HEK293 (cell line): ENCODE measurements at regions not wholly inside any gene's neighbourhood (a gene's known extent, or its start where the extent isn't known, plus 50 kb on each side); places are given as distances from the start of the nearest gene placed in this dataset.
"Not testable (repeated sequence)": the region's sequence is repeated elsewhere in the genome, so short reads cannot be mapped to it uniquely, and the experiment has no call there.

Experiments
- REPIN1 ChIP-seq: fragments of 450-650 bp; formaldehyde crosslinking; IDR thresholded peaks from 2 replicates; pipeline ENCODE4 v1.5.1; 2017; ENCODE audit warnings: missing biosample characterization, missing genetic modification characterization, low read depth
- TCF7L2 ChIP-seq: IDR thresholded peaks from 2 replicates; pipeline ENCODE4 v1.6.1; 2011; ENCODE audit warnings: low read depth, mild to moderate bottlenecking, inconsistent platforms, low read length, moderate library complexity, borderline replicate concordance
- ZNF140 ChIP-seq: fragments of 450-650 bp; formaldehyde crosslinking; IDR thresholded peaks from 2 replicates; pipeline ENCODE4 v1.5.1; 2016; ENCODE audit warnings: missing biosample characterization, missing genetic modification characterization
- ZNF223 ChIP-seq: fragments of 450-650 bp; formaldehyde crosslinking; IDR thresholded peaks from 2 replicates; pipeline ENCODE4 v1.5.1; 2016; ENCODE audit warnings: missing biosample characterization, missing genetic modification characterization
- ZNF350 ChIP-seq: fragments of 450-650 bp; formaldehyde crosslinking; IDR thresholded peaks from 2 replicates; pipeline ENCODE4 v1.5.0; 2017; ENCODE audit warnings: missing biosample characterization, mild to moderate bottlenecking, missing genetic modification characterization
- ZNF549 ChIP-seq: fragments of 450-650 bp; IDR thresholded peaks from 2 replicates; pipeline ENCODE4 v1.5.1; 2018; ENCODE audit warnings: missing biosample characterization, missing genetic modification characterization, mild to moderate bottlenecking, inconsistent platforms, moderate library complexity
- ZNF701 ChIP-seq: fragments of 450-650 bp; formaldehyde crosslinking; IDR thresholded peaks from 2 replicates; pipeline ENCODE4 v1.5.1; 2016; ENCODE audit warnings: missing biosample characterization, missing genetic modification characterization
- TF ChIP-seq, protein P1 (sequence below): fragments of 450-650 bp; formaldehyde crosslinking; IDR thresholded peaks from 2 replicates; pipeline ENCODE4 v1.5.1; 2016; ENCODE audit warnings: missing biosample characterization, missing genetic modification characterization, low read depth
- TF ChIP-seq, protein P2 (sequence below): fragments of 450-650 bp; formaldehyde crosslinking; IDR thresholded peaks from 2 replicates; pipeline ENCODE4 v1.5.1; 2016; ENCODE audit warnings: missing biosample characterization, missing genetic modification characterization
- TF ChIP-seq, protein P3 (sequence below): fragments of 450-650 bp; formaldehyde crosslinking; IDR thresholded peaks from 2 replicates; pipeline ENCODE4 v1.5.1; 2016; ENCODE audit warnings: missing biosample characterization, missing genetic modification characterization
- TF ChIP-seq, protein P4 (sequence below): fragments of 450-650 bp; formaldehyde crosslinking; IDR thresholded peaks from 2 replicates; pipeline ENCODE4 v1.5.1; 2017; ENCODE audit warnings: missing biosample characterization, missing genetic modification characterization
- TF ChIP-seq, protein P5 (sequence below): fragments of 450-650 bp; formaldehyde crosslinking; IDR thresholded peaks from 2 replicates; pipeline ENCODE4 v1.5.1; 2016; ENCODE audit warnings: missing biosample characterization, missing genetic modification characterization

DNA sequence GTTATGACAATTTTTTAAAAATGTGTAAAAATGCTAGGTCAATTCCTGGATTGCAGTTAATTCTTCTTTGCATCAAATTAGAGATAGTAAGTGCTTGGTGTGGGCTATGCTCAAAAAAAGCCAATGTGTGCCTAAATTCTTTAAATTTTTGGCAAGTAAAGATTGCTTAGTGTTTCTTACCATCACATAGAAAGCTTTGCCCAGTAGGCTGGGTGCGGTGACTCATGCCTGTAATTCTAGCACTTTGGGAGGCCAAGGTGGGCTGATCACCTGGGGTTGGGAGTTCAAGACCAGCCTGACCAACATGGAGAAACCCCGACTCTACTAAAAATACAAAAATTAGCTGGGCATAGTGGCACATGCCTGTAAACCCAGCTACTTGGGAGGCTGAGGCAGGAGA is 70.0 kb upstream of the MED13 start:
- TF ChIP-seq, protein P1, sequence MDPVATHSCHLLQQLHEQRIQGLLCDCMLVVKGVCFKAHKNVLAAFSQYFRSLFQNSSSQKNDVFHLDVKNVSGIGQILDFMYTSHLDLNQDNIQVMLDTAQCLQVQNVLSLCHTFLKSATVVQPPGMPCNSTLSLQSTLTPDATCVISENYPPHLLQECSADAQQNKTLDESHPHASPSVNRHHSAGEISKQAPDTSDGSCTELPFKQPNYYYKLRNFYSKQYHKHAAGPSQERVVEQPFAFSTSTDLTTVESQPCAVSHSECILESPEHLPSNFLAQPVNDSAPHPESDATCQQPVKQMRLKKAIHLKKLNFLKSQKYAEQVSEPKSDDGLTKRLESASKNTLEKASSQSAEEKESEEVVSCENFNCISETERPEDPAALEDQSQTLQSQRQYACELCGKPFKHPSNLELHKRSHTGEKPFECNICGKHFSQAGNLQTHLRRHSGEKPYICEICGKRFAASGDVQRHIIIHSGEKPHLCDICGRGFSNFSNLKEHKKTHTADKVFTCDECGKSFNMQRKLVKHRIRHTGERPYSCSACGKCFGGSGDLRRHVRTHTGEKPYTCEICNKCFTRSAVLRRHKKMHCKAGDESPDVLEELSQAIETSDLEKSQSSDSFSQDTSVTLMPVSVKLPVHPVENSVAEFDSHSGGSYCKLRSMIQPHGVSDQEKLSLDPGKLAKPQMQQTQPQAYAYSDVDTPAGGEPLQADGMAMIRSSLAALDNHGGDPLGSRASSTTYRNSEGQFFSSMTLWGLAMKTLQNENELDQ (tag by site-specific recombination): not testable (repeated sequence)
- not testable (repeated sequence) for TF ChIP-seq ZNF140 (tag by site-specific recombination); ZNF350 (tag by site-specific recombination); TCF7L2; ZNF701 (tag by site-specific recombination); REPIN1 (tag by site-specific recombination); ZNF549 (tag by site-specific recombination); ZNF223 (tag by site-specific recombination)
- TF ChIP-seq, protein P2, sequence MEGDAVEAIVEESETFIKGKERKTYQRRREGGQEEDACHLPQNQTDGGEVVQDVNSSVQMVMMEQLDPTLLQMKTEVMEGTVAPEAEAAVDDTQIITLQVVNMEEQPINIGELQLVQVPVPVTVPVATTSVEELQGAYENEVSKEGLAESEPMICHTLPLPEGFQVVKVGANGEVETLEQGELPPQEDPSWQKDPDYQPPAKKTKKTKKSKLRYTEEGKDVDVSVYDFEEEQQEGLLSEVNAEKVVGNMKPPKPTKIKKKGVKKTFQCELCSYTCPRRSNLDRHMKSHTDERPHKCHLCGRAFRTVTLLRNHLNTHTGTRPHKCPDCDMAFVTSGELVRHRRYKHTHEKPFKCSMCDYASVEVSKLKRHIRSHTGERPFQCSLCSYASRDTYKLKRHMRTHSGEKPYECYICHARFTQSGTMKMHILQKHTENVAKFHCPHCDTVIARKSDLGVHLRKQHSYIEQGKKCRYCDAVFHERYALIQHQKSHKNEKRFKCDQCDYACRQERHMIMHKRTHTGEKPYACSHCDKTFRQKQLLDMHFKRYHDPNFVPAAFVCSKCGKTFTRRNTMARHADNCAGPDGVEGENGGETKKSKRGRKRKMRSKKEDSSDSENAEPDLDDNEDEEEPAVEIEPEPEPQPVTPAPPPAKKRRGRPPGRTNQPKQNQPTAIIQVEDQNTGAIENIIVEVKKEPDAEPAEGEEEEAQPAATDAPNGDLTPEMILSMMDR: not testable (repeated sequence)
- TF ChIP-seq, protein P3, sequence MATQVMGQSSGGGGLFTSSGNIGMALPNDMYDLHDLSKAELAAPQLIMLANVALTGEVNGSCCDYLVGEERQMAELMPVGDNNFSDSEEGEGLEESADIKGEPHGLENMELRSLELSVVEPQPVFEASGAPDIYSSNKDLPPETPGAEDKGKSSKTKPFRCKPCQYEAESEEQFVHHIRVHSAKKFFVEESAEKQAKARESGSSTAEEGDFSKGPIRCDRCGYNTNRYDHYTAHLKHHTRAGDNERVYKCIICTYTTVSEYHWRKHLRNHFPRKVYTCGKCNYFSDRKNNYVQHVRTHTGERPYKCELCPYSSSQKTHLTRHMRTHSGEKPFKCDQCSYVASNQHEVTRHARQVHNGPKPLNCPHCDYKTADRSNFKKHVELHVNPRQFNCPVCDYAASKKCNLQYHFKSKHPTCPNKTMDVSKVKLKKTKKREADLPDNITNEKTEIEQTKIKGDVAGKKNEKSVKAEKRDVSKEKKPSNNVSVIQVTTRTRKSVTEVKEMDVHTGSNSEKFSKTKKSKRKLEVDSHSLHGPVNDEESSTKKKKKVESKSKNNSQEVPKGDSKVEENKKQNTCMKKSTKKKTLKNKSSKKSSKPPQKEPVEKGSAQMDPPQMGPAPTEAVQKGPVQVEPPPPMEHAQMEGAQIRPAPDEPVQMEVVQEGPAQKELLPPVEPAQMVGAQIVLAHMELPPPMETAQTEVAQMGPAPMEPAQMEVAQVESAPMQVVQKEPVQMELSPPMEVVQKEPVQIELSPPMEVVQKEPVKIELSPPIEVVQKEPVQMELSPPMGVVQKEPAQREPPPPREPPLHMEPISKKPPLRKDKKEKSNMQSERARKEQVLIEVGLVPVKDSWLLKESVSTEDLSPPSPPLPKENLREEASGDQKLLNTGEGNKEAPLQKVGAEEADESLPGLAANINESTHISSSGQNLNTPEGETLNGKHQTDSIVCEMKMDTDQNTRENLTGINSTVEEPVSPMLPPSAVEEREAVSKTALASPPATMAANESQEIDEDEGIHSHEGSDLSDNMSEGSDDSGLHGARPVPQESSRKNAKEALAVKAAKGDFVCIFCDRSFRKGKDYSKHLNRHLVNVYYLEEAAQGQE: not testable (repeated sequence)
- TF ChIP-seq, protein P4, sequence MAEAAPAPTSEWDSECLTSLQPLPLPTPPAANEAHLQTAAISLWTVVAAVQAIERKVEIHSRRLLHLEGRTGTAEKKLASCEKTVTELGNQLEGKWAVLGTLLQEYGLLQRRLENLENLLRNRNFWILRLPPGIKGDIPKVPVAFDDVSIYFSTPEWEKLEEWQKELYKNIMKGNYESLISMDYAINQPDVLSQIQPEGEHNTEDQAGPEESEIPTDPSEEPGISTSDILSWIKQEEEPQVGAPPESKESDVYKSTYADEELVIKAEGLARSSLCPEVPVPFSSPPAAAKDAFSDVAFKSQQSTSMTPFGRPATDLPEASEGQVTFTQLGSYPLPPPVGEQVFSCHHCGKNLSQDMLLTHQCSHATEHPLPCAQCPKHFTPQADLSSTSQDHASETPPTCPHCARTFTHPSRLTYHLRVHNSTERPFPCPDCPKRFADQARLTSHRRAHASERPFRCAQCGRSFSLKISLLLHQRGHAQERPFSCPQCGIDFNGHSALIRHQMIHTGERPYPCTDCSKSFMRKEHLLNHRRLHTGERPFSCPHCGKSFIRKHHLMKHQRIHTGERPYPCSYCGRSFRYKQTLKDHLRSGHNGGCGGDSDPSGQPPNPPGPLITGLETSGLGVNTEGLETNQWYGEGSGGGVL: not testable (repeated sequence)
- TF ChIP-seq, protein P5, sequence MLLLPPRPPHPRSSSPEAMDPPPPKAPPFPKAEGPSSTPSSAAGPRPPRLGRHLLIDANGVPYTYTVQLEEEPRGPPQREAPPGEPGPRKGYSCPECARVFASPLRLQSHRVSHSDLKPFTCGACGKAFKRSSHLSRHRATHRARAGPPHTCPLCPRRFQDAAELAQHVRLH (tag by site-specific recombination): not testable (repeated sequence)
